GM19238 (cell line): ENCODE measurements at regions not wholly inside any gene's neighbourhood (a gene's known extent, or its start where the extent isn't known, plus 50 kb on each side); places are given as distances from the start of the nearest gene placed in this dataset.
"Not testable (repeated sequence)": the region's sequence is repeated elsewhere in the genome, so short reads cannot be mapped to it uniquely, and the experiment has no call there.

Experiments
- DNase-seq: peaks from one replicate; pipeline ENCODE4 v3.0.0; 2011; ENCODE audit warnings: low spot score; ENCODE audit not compliant: insufficient read length

DNA sequence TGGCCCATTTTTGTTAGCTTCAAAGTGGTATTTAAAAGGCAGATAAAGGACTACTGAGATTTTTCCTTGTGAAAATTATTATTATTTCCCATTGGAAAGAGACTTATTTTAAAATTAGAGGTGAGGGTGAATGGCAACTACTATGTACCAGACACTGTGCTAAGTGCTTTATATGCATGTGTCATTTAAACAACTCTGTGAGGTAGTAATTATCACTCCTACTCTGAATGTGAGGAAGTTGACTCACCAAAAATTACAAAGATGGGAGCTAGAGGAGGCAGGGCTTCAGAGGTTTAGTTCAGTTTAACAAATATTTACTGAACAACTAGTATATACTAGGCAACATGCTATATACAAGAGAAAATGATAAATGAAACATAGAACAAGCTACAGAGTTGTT, 78.2 kb downstream of the MSL3 start:
- no peak for DNase-seq

DNA sequence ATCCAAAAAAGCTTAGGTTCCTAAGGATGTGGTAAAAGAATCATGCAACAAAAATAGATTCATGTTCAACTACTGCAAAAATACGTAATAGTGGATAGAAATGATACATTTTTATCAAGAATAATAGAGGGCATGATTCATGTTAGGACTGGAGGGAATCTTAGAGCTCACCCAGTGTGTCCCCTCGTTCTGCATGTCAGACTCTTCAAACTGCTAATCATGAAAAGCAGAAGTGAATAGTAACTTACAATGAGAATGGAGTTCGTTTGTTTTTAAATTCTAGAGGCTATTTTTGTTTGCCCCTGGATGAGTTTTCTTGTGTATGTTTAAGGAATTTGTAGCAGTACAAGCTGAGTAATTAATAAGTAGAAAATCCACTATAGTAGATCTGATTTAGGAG, 79.4 kb downstream of the MSL3 start:
- DNase-seq: no peak

DNA sequence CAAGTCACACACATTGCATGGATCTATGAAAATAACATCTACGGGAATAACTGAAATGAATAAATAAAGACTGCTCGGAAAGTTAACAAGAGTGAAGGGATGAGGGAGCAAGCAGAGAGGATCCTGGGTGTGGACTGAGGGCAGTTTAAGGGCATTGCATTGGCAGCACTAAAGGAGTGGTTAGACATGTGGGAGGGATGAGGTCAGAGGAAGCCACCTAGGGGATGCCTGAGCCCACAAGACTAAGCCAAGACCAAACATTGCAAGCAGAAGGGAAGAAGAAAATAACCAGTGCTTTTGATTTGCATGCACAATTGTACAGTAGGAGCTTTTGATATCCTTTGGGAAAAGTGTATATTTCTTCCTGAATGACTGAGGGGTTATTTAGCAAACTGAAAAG, 106.1 kb downstream of the MSL3 start:
- no peak for DNase-seq

- no peak for DNase-seq
Observed at GRCh38 chrX:11867610-11868345, 109.7 kb downstream of the MSL3 start.

GRCh38 chrX:11870789-11871188, 112.8 kb downstream of the MSL3 start:
- no peak for DNase-seq

DNA sequence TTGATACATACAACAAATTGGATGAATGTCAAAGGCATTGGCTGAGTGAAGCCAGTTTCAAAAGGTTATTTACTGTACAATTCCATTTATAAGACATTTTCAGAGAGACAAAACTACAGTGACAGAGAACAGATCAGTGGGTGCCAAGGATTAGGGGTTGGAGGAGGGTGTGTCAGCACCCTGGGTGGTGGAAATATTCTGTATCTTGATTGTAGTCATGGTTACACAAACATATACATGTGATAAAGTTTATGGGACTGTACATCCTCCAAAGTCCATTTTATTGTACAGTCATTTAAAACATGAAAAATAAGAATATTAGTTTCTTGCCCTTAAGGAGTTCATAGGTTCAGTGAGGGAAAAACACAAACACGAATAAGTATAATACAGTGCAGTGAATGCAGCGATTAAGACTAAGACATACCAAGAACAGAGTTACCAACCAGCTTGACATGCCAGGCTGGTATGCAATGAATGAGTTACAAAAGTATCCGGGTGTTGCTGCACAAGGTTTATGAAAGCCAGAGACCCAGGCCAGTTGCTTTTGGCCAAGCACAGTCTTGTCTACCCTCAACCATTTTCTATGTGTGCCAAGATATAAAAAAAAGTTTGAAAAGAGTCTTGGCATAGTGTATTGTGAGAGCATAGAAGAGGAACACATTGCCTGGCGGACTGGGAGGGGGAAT, 123.6 kb downstream of the MSL3 start:
- DNase-seq: no peak

GRCh38 chrX:11886745-11887144, 128.7 kb downstream of the MSL3 start:
- no peak for DNase-seq

DNA sequence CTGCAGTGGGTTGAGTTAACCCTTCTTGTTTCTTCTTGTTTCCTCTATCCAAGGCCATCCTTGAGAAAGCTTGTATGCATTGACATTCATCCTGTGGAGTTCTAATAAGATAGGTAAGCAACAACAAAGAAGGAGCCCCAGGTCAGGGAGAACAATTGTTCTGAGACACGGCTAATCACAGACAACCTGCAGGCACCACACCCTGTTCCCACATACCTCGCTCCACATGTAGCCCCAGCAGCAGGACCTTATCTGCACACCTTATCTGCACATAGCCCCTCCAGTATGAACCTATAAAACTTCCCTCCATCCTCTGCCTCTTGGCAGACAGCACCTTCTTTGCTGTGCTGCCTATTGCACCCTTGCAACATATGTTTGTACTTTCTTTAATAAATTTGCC, 129.1 kb downstream of the MSL3 start:
- DNase-seq: no peak

DNA sequence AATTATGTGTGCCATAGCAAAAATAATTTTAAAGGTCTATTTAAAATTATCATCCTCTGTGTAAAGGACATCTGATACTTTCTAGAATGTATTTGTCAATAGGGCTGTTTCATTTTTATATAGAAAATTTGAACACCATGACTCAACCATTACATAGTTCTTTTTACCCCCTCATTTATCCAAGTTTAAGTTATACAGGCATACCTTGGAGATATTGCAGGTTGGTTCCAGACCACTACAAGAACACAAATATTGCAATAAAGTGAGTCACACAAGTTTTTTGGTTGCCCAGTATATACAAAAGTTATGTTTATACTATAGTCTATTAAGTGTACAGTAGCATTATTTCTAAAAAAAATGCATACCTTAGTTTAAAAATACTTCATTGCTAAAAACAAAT, 130.4 kb downstream of the MSL3 start:
- DNase-seq: no peak

DNA sequence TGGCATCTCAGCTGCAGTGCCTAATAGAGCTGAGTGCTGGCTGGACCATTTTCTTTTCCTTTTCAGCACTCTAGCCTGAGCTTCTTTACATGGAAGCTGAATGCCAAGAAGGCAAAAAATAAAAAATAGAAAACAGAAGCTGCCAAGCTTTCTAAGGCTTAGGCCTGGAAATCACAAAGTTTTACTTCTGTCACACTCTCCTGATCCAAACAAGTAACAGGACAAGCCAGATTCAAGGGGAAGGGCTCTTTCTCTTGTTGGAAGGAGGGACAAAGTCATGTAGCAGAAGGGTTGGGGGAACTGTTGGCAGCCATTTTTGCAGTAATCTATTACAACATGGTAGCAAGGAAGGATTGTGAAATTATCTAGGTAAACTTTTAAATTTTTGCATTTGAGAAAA, 131.8 kb downstream of the MSL3 start:
- DNase-seq: no peak

GRCh38 chrX:11890836-11891514, 132.9 kb downstream of the MSL3 start:
- no peak for DNase-seq

DNA sequence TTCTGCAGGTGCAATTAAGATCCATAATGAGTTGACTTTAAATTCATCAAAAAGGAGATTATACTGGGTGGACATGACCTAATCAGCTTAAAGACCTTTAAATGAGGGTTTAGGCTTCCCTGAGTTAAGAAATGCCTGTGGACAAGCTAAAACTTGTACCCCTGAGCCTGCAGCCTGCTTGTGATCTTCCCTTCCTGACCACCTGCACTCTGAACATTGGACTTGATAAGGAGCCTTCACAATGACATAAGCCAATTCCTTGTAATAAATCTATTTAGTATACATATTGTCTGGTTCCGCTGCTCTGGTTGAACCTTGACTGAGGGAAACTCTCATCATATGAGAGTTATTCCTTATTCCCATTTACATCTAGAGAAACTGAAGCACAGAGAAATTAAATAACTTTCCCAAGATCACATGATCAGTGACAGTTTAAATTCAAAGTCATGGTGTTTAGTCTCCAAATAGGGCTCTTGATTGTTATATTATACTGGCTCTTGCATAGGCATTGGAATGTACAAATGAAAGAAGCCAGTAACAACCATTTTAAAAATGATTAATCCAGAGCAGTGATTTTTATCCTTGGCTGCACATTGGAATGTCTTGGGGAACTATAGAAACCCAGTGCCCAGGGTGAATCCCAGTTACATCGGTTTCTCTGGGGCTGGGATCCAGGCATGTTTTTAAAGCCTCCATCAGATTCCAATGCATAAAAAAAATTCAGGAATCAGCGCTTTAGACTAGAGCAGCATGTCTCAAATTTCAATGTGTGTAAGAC, 136.1 kb downstream of the MSL3 start:
- no peak for DNase-seq

DNA sequence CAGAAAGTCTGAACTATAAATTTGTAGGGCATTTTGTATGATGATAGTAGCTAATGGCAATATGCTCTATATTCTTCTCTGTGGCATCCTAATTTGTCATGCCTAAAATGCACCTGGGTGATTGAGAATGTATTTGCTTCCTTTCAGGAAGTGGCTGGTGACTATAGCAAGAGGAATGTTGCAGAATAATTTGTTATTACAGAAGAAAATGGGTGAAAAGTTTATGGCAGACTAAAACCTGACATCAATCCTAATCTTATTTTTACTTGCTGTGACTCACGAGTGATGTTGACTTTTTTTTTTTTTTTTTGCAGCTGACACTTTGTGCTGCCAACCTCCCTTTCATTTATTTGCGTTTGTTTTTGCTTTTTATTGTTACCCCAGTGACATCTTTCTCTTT, 141.1 kb downstream of the MSL3 start:
- DNase-seq: no peak

DNA sequence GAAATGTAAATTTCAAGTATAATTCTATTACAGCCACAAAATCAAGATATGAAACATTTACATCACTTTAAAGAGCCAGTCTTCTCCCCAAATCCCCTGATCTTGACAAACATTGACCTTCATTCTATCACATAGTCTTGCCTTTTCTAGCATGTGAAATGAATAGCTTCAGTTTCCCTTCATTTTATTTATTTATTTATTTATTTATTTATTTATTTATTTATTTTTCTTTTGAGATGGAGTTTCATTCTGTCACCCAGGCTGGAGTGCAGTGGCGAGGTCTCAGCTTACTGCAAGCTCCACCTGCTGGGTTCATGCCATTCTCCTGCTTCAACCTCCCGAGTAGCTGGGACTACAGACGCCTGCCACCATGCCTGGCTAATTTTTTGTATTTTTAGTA, 147.9 kb downstream of the MSL3 start:
- not testable (repeated sequence) for DNase-seq

- DNase-seq: peak; percentile 1
Observed at GRCh38 chrX:11908371-11908770, 150.3 kb downstream of the MSL3 start.

DNA sequence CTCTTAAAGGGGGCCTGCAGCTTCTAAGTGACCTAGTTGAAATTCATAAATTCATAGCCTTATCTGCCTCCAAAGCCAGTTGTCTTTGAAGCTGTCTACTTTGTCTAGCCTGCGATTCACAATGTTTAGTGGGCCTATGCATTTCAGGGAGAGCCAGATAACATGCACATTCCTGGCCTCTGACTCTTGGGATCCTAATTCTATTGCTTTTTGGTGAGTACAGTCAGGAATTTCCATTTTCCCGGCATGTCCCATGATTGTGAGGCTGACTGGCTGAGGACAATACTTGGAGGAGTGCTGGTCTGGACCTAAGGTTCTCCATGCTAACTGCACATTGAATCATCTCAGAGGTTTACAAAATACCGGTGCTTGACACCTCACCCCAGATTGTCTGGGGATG, 155.0 kb downstream of the MSL3 start:
- no peak for DNase-seq

GRCh38 chrX:11929476-11929875, 171.4 kb downstream of the MSL3 start:
- no peak for DNase-seq

- DNase-seq: no peak
Observed at GRCh38 chrX:11932423-11932822, 174.4 kb downstream of the MSL3 start.

DNA sequence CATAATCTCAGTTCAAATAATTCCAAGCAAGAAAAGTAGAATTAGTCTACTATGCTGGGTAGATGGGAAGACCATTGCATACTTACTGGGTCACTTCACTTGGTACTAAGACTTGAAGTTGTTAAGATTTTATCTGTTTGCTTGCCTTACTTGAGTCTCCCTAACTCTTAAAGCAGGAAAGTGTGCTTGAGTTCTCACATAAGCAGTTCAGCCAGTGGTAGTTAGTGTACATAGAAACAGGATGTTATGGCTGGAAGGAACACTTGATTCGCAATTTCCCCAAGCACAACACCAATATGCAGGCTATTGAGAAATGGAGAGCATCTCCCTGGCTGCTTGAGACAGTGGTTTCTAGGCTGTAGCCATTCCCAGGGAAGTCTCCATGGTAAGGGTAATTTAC, 176.1 kb downstream of the MSL3 start:
- DNase-seq: no peak

GRCh38 chrX:11941571-11941970, 183.5 kb downstream of the MSL3 start:
- no peak for DNase-seq

DNA sequence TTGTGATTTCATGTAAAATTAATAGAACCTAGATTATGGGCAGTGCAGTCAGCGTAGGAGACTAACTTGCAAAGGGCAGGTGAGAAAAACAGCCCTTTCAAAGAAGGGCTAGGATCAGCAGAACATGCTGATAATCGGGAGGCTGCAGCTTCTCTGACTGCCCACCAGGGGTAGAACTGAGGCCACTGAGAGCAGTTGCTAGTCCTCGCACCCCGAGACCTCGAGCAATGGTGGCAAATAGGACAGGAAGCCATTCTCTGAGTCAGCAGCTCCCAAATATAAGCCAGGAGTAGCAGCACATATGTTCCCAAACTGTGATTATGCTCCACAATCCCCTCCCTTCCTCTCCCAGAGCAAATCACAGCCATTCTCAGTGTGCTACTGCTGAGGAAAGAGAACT, 186.5 kb downstream of the MSL3 start:
- DNase-seq: peak; percentile 16

- DNase-seq: no peak
Observed at GRCh38 chrX:11949291-11949690, 189.0 kb upstream of the FRMPD4 start.
